ENCODE measurements at regions not wholly inside any gene's neighbourhood (a gene's known extent, or its start where the extent isn't known, plus 50 kb on each side); places are given as distances from the start of the nearest gene placed in this dataset.

GRCh38 chr5:54602475-54602874 lies 84.9 kb downstream of the SNX18 start:
- H3K27ac ChIP-seq, result no peak overlapping the region
- no peak for TF ChIP-seq CTCF (conservative IDR thresholded peaks at IDR 0.05)

GRCh38 chr5:54601411-54602230 lies 84.1 kb downstream of the SNX18 start:
- no peak for TF ChIP-seq CTCF (conservative IDR thresholded peaks at IDR 0.05)

More at GRCh38 chr5:54601411-54602230, 84.1 kb downstream of the SNX18 start:
- no peak overlapping the region for H3K27ac ChIP-seq
